ENCODE measurements at regions not wholly inside any gene's neighbourhood (a gene's known extent, or its start where the extent isn't known, plus 50 kb on each side); places are given as distances from the start of the nearest gene placed in this dataset.

GRCh38 chr2:39937621-39938020, 158.6 kb upstream of the THUMPD2 start:
- TF ChIP-seq CHD2 (IDR thresholded peaks at IDR 0.05; ENCODE audit: low read depth, low read length): no peak
- no peak for TF ChIP-seq UBTF (CRISPR knock-in tag; IDR thresholded peaks at IDR 0.05)
- TF ChIP-seq FOXM1 (CRISPR knock-in tag; IDR thresholded peaks at IDR 0.05): no peak

Measured in HepG2 (cell line).